ENCODE measurements at regions not wholly inside any gene's neighbourhood (a gene's known extent, or its start where the extent isn't known, plus 50 kb on each side); places are given as distances from the start of the nearest gene placed in this dataset.

- POLR2A ChIA-PET (ENCODE audit: low non-redundant PET): no interaction called here
- intact Hi-C loops (cut with micrococcal nuclease; ENCODE audit: unreplicated experiment): no loop called here
- BruUV-seq (replicated peaks): no TSS peak
Observed at GRCh38 chr2:118319271-118319684, 231.0 kb downstream of the INSIG2 start.

GRCh38 chr2:118315606-118316005 is 227.3 kb downstream of the INSIG2 start:
- ChIA-PET CTCF (no interaction called here), POLR2A (ENCODE audit: low non-redundant PET) (no interaction called here)
- H3K27ac ChIP-seq (ENCODE audit: low read depth, low read length, poor library complexity, severe bottlenecking): no peak overlapping the region
- no peaks in the 10 kb centered on the region for H3K36me3 ChIP-seq (ENCODE audit: insufficient read depth, low read length, poor library complexity, severe bottlenecking)
- intact Hi-C loops (cut with micrococcal nuclease; ENCODE audit: unreplicated experiment): no loop called here
- TF ChIP-seq EZH2 (IDR thresholded peaks at IDR 0.05; ENCODE audit: borderline replicate concordance, low read depth, low read length, poor library complexity, severe bottlenecking): no peak
- TF ChIP-seq, protein P1, sequence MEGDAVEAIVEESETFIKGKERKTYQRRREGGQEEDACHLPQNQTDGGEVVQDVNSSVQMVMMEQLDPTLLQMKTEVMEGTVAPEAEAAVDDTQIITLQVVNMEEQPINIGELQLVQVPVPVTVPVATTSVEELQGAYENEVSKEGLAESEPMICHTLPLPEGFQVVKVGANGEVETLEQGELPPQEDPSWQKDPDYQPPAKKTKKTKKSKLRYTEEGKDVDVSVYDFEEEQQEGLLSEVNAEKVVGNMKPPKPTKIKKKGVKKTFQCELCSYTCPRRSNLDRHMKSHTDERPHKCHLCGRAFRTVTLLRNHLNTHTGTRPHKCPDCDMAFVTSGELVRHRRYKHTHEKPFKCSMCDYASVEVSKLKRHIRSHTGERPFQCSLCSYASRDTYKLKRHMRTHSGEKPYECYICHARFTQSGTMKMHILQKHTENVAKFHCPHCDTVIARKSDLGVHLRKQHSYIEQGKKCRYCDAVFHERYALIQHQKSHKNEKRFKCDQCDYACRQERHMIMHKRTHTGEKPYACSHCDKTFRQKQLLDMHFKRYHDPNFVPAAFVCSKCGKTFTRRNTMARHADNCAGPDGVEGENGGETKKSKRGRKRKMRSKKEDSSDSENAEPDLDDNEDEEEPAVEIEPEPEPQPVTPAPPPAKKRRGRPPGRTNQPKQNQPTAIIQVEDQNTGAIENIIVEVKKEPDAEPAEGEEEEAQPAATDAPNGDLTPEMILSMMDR (conservative IDR thresholded peaks at IDR 0.05; ENCODE audit: low read depth, low read length): no peak
- peaks cover 5% of the 10 kb centered on the region for H3K4me1 ChIP-seq (ENCODE audit: insufficient read depth, low read length, poor library complexity, severe bottlenecking)
- H3K27me3 ChIP-seq (replicated peaks; ENCODE audit: insufficient read depth, low read depth, low read length, poor library complexity): peaks cover 35% of the 10 kb centered on the region
- no peaks in the 10 kb centered on the region for H3K9me3 ChIP-seq (ENCODE audit: low read depth, low read length, poor library complexity, severe bottlenecking)
- no peak overlapping the region for H3K4me3 ChIP-seq (ENCODE audit: low read depth, low read length, poor library complexity, severe bottlenecking)
- DNase-seq (ENCODE audit: low spot score): no peak
- BruUV-seq (replicated peaks): no TSS peak

More at GRCh38 chr2:118319271-118319684, 231.0 kb downstream of the INSIG2 start:
- no peaks in the 10 kb centered on the region for H3K36me3 ChIP-seq (ENCODE audit: insufficient read depth, low read length, poor library complexity, severe bottlenecking)
- H3K4me3 ChIP-seq (ENCODE audit: low read depth, low read length, poor library complexity, severe bottlenecking): no peak overlapping the region
- CTCF ChIA-PET: no interaction called here
- H3K27ac ChIP-seq (ENCODE audit: low read depth, low read length, poor library complexity, severe bottlenecking): no peak overlapping the region
- TF ChIP-seq, protein P1 (conservative IDR thresholded peaks at IDR 0.05; ENCODE audit: low read depth, low read length): no peak
- TF ChIP-seq EZH2 (IDR thresholded peaks at IDR 0.05; ENCODE audit: borderline replicate concordance, low read depth, low read length, poor library complexity, severe bottlenecking): no peak
- DNase-seq (ENCODE audit: low spot score): no peak
- H3K9me3 ChIP-seq (ENCODE audit: low read depth, low read length, poor library complexity, severe bottlenecking): no peaks in the 10 kb centered on the region
- peaks cover 33% of the 10 kb centered on the region for H3K27me3 ChIP-seq (replicated peaks; ENCODE audit: insufficient read depth, low read depth, low read length, poor library complexity)
- no peaks in the 10 kb centered on the region for H3K4me1 ChIP-seq (ENCODE audit: insufficient read depth, low read length, poor library complexity, severe bottlenecking)

DNA sequence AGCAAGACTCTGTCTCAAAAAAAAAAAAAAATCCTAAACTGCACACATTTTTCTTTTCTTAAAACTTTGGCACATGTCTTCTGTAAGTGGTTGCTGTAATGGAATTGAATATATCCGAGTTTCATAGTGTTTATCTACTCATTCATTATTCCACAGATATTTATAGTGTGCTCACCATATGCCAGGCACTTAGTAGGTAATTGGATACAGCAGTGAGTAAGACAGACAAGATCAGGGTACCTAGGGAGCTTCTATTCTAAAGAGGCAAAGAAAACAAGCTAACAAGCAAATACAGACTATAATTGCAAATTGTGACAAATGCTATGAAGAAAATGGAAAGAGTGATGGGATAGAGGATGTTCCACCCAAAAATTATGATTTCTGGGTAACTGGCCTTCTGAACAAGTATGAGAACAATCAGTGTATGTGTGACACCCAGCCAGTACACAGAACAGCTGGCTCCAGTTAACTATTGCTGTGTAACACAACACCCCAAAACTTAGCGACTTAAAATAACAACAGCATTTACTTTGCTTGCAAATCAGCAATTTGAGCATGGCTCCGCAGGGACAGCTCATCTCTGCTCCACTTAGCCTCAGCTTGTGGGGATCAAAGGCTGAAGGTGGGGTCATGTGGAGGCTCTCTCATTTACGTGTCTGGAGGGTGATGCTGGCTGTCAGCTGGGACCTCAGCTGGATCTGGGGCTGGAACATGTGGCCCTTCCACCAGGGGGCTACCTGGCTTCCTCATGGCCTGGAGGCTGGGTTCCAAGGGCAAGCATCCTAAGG is 224.9 kb downstream of the INSIG2 start:
- Histone ChIP-seq H3K4me3 (ENCODE audit: low read depth, low read length, poor library complexity, severe bottlenecking) (no peak overlapping the region), H3K27me3 (replicated peaks; ENCODE audit: insufficient read depth, low read depth, low read length, poor library complexity) (peaks cover 33% of the 10 kb centered on the region), H3K36me3 (ENCODE audit: insufficient read depth, low read length, poor library complexity, severe bottlenecking) (no peaks in the 10 kb centered on the region), H3K9me3 (ENCODE audit: low read depth, low read length, poor library complexity, severe bottlenecking) (no peaks in the 10 kb centered on the region), H3K4me1 (ENCODE audit: insufficient read depth, low read length, poor library complexity, severe bottlenecking) (peaks cover 7% of the 10 kb centered on the region), H3K27ac (ENCODE audit: low read depth, low read length, poor library complexity, severe bottlenecking) (no peak overlapping the region)
- no TSS peak for BruUV-seq (replicated peaks)
- intact Hi-C loops (cut with micrococcal nuclease; ENCODE audit: unreplicated experiment): no loop called here
- TF ChIP-seq, protein P1 (conservative IDR thresholded peaks at IDR 0.05; ENCODE audit: low read depth, low read length): no peak
- no peak for TF ChIP-seq EZH2 (IDR thresholded peaks at IDR 0.05; ENCODE audit: borderline replicate concordance, low read depth, low read length, poor library complexity, severe bottlenecking)
- CTCF ChIA-PET: no interaction called here
- POLR2A ChIA-PET (ENCODE audit: low non-redundant PET): no interaction called here
- no peak for DNase-seq (ENCODE audit: low spot score)

Measured in A673 (cell line).